HFFc6 (cell line): ENCODE measurements at regions not wholly inside any gene's neighbourhood (a gene's known extent, or its start where the extent isn't known, plus 50 kb on each side); places are given as distances from the start of the nearest gene placed in this dataset.

Source experiments
- DNase-seq: peaks from one replicate; pipeline ENCODE4 v3.0.0-alpha.2; 2018
- H3K27ac Mint-ChIP-seq: 2 replicates; pipeline ENCODE4 v1.8.0; 2020; ENCODE audit warnings: mild to moderate bottlenecking, mixed read lengths
- H3K27me3 Mint-ChIP-seq: 2 replicates; pipeline ENCODE4 v1.8.0; 2021; ENCODE audit warnings: mild to moderate bottlenecking, moderate library complexity, mixed read lengths; ENCODE audit not compliant: insufficient read depth
- H3K36me3 Mint-ChIP-seq: 2 replicates; pipeline ENCODE4 v1.8.0; 2021; ENCODE audit warnings: low read depth, mixed read lengths
- H3K4me1 Mint-ChIP-seq: 2 replicates; pipeline ENCODE4 v1.8.0; 2020; ENCODE audit warnings: low read depth, mixed read lengths
- H3K4me3 Mint-ChIP-seq: 2 replicates; pipeline ENCODE4 v1.8.0; 2020; ENCODE audit warnings: mild to moderate bottlenecking, moderate library complexity, mixed read lengths
- H3K9me3 Mint-ChIP-seq: 2 replicates; pipeline ENCODE4 v1.8.0; 2020; ENCODE audit warnings: mild to moderate bottlenecking, mixed read lengths
- CTCF ChIP-seq: fragments of 200-600 bp; sonication (generic); IDR thresholded peaks from 2 replicates; pipeline ENCODE4 v1.5.0; 2021; ENCODE audit warnings: antibody characterized with exemption, mild to moderate bottlenecking

- Mint-ChIP-seq H3K27ac (no peak overlapping the region), H3K9me3 (no peaks in the 10 kb centered on the region), H3K4me3 (no peak overlapping the region), H3K27me3 (peaks cover 24% of the 10 kb centered on the region), H3K4me1 (no peaks in the 10 kb centered on the region), H3K36me3 (no peaks in the 10 kb centered on the region)
- no peak for DNase-seq
- no peak for TF ChIP-seq CTCF
These were observed 68.9 kb upstream of the CTNNBL1 start for GRCh38 chr20:37624963-37625362.

- H3K36me3 Mint-ChIP-seq, result no peaks in the 10 kb centered on the region
These were observed 71.1 kb upstream of the CTNNBL1 start for GRCh38 chr20:37622728-37623127.

GRCh38 chr20:37619496-37619895, 74.3 kb upstream of the CTNNBL1 start:
- Mint-ChIP-seq H3K4me1 (no peaks in the 10 kb centered on the region), H3K9me3 (no peaks in the 10 kb centered on the region), H3K36me3 (no peaks in the 10 kb centered on the region), H3K27me3 (peaks cover 25% of the 10 kb centered on the region), H3K27ac (no peak overlapping the region), H3K4me3 (no peak overlapping the region)
- no peak for DNase-seq
- no peak for TF ChIP-seq CTCF

More at GRCh38 chr20:37622728-37623127, 71.1 kb upstream of the CTNNBL1 start:
- Mint-ChIP-seq H3K4me3 (no peak overlapping the region), H3K27ac (no peak overlapping the region), H3K4me1 (no peaks in the 10 kb centered on the region), H3K9me3 (no peaks in the 10 kb centered on the region), H3K27me3 (peaks cover 28% of the 10 kb centered on the region)
- no peak for TF ChIP-seq CTCF
- no peak for DNase-seq

GRCh38 chr20:37616110-37616425, 77.8 kb upstream of the CTNNBL1 start:
- no peak for DNase-seq
- no peak overlapping the region for H3K4me3 Mint-ChIP-seq
- no peak overlapping the region for H3K27ac Mint-ChIP-seq
- no peaks in the 10 kb centered on the region for H3K4me1 Mint-ChIP-seq
- no peaks in the 10 kb centered on the region for H3K9me3 Mint-ChIP-seq
- H3K27me3 Mint-ChIP-seq, result peaks cover 26% of the 10 kb centered on the region
- peak; percentile 51 for TF ChIP-seq CTCF
- H3K36me3 Mint-ChIP-seq, result no peaks in the 10 kb centered on the region

- peak; percentile 82 for TF ChIP-seq CTCF
- no peaks in the 10 kb centered on the region for H3K36me3 Mint-ChIP-seq
- peaks cover 24% of the 10 kb centered on the region for H3K27me3 Mint-ChIP-seq
- no peak overlapping the region for H3K4me3 Mint-ChIP-seq
- H3K4me1 Mint-ChIP-seq, result no peaks in the 10 kb centered on the region
- peak; percentile 5 for DNase-seq
- no peaks in the 10 kb centered on the region for H3K9me3 Mint-ChIP-seq
- no peak overlapping the region for H3K27ac Mint-ChIP-seq
These were observed 78.3 kb upstream of the CTNNBL1 start for GRCh38 chr20:37615340-37616109.

GRCh38 chr20:37611852-37612251, 82.0 kb upstream of the CTNNBL1 start:
- no peak for DNase-seq
- H3K27me3 Mint-ChIP-seq, result peaks cover 26% of the 10 kb centered on the region
- H3K4me3 Mint-ChIP-seq, result no peak overlapping the region
- H3K9me3 Mint-ChIP-seq, result no peaks in the 10 kb centered on the region
- no peak for TF ChIP-seq CTCF
- no peaks in the 10 kb centered on the region for H3K36me3 Mint-ChIP-seq
- H3K27ac Mint-ChIP-seq, result no peak overlapping the region
- no peaks in the 10 kb centered on the region for H3K4me1 Mint-ChIP-seq
